HepG2 (cell line): ENCODE measurements at regions not wholly inside any gene's neighbourhood (a gene's known extent, or its start where the extent isn't known, plus 50 kb on each side); places are given as distances from the start of the nearest gene placed in this dataset.

ENCODE experiments used
- CTCF ChIP-seq: sonication (generic); formaldehyde crosslinking; IDR thresholded peaks from 2 replicates; pipeline ENCODE4 v1.5.0; 2020; ENCODE audit warnings: mild to moderate bottlenecking, missing genetic modification reagents, moderate library complexity
- POGZ ChIP-seq: sonication (generic); formaldehyde crosslinking; IDR thresholded peaks from 2 replicates; pipeline ENCODE4 v1.4.0; 2020; ENCODE audit warnings: mild to moderate bottlenecking, missing genetic modification reagents
- RERE ChIP-seq: IDR thresholded peaks from 2 replicates; pipeline ENCODE4 v1.6.1; 2016; ENCODE audit warnings: low read depth, missing genetic modification reagents, missing compliant biosample characterization

DNA sequence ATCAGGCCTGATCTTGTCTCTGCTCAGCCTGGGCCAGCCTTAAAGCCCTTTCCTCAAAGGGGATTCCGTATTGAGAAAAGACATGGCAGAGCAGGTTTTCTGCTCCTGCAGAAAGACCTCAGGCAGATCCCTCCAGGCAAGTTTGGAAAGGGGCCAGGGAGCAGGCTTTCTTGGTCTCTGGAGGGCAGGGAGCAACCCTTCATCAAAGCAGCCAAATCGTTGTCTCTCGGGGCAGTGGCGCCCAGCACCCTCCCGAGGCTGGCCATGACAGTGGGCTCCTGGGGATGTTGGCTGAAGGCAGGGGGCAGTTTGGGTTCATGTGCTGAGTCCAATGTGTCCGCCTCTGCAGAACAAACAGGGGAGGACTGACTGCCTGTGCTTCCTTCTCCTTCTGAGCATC is 168.4 kb upstream of the WSCD1 start:
- no peak for TF ChIP-seq RERE (CRISPR knock-in tag)
- no peak for TF ChIP-seq POGZ
- TF ChIP-seq CTCF, result no peak
